Right atrium auricular region (tissue), 2 donors: ENCODE measurements at regions not wholly inside any gene's neighbourhood (a gene's known extent, or its start where the extent isn't known, plus 50 kb on each side); places are given as distances from the start of the nearest gene placed in this dataset.
"Not testable (repeated sequence)": the region's sequence is repeated elsewhere in the genome, so short reads cannot be mapped to it uniquely, and the experiment has no call there.

ENCODE experiments used
- DNase-seq: peaks from one replicate; pipeline ENCODE4 v3.0.0-alpha.2; 2019; ENCODE audit warnings: low spot score
- H3K27ac ChIP-seq, 2 donors: fragments of 200-600 bp; sonication (generic); 1 replicate in 1 of 2; 2 replicates in 1 of 2; pipeline ENCODE4 v1.5.1; 2016 to 2019
- H3K27me3 ChIP-seq, 2 donors: fragments of 200-600 bp; sonication (generic); one replicate each; pipeline versions ENCODE4 v1.5.1 to v1.6.0; 2017 to 2019
- H3K36me3 ChIP-seq: fragments of 200-600 bp; sonication (generic); one replicate; pipeline ENCODE4 v1.5.1; 2016
- H3K4me1 ChIP-seq, 2 donors: fragments of 200-600 bp; sonication (generic); one replicate each; pipeline versions ENCODE4 v1.5.1 to v1.6.0; 2017 to 2019
- H3K4me3 ChIP-seq, 2 donors: fragments of 200-600 bp; sonication (generic); 1 replicate in 1 of 2; 2 replicates in 1 of 2; pipeline ENCODE4 v1.5.1; 2017 to 2019; ENCODE audit warnings: mild to moderate bottlenecking in 1 of 2, moderate library complexity in 1 of 2
- H3K9me3 ChIP-seq, 2 donors: fragments of 200-600 bp; sonication (generic); one replicate each; pipeline ENCODE4 v1.5.1; 2019
- TF ChIP-seq, protein P1 (sequence below), 2 donors: fragments of 200-600 bp; sonication (generic); IDR thresholded peaks; one replicate each; pipeline ENCODE4 v1.5.1; 2019; ENCODE audit warnings: antibody characterized with exemption in 2 of 2

DNA sequence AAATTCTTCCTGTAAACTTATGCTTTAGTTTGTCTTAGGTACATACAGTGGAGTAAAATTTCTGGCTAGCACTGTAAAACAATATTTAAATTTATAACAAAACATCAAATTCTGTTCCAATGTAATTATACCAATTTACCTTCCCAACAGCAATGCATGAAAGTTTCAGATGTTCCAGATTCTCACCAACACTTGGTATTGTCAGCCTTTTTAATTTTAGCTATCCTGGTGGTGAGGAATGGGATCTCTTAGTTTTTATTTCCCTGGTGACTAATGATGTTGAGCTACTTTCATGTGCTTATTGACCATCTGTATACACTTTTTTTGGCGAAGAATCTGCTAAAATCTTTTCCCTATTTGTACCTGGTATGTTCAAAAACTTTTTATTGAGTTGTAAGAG, 76.1 kb upstream of the PHACTR1 start:
- H3K27me3 ChIP-seq = no peaks in the 10 kb centered on the region
- DNase-seq = no peak
- TF ChIP-seq, protein P1, sequence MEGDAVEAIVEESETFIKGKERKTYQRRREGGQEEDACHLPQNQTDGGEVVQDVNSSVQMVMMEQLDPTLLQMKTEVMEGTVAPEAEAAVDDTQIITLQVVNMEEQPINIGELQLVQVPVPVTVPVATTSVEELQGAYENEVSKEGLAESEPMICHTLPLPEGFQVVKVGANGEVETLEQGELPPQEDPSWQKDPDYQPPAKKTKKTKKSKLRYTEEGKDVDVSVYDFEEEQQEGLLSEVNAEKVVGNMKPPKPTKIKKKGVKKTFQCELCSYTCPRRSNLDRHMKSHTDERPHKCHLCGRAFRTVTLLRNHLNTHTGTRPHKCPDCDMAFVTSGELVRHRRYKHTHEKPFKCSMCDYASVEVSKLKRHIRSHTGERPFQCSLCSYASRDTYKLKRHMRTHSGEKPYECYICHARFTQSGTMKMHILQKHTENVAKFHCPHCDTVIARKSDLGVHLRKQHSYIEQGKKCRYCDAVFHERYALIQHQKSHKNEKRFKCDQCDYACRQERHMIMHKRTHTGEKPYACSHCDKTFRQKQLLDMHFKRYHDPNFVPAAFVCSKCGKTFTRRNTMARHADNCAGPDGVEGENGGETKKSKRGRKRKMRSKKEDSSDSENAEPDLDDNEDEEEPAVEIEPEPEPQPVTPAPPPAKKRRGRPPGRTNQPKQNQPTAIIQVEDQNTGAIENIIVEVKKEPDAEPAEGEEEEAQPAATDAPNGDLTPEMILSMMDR (IDR thresholded peaks at IDR 0.05) = no peak
- peaks cover 0 to 4% of the 10 kb centered on the region in 2 donors for H3K4me1 ChIP-seq
- H3K36me3 ChIP-seq = no peaks in the 10 kb centered on the region
- H3K27ac ChIP-seq = no peak overlapping the region
- H3K9me3 ChIP-seq = peaks cover 0 to 8% of the 10 kb centered on the region in 2 donors
- H3K4me3 ChIP-seq = no peak overlapping the region

DNA sequence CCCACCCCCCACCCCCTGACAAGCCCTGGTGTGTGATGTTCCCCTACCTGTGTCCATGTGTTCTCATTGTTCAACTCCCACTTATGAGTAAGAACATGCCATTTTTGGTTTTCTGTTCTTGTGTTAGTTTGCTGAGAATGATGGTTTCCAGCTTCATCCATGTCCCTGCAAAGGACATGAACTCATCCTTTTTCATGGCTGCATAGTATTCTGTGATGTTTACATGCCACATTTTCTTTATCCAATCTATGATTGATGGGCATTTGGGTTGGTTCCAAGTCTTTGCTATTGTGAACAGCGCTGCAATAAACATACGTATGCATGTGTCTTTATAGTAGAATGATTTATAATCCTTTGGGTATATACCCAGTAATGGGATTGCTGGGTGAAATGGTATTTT, 74.8 kb upstream of the PHACTR1 start:
- not testable (repeated sequence) for H3K27me3 ChIP-seq, H3K4me1 ChIP-seq

DNA sequence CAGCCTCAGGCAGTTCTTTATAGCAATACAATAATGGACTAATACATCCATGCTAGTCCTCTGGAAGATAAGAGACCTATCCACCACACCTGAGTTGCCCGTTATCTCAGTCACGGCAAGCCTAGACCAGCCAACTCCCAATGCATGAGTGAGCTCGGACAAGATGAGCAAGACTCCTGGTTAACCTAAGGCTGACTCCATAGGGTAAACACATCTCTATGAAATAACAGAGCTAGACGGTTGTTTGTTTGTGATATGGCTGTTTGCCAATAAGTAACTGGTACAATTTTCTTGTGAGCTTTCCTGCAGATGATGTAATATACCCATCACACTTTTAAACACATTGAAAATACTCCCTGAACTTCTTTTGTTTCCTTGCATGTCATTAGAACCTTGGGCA, 70.6 kb upstream of the PHACTR1 start:
- H3K4me3 ChIP-seq = no peak overlapping the region

More for the DNA sequence above, 74.8 kb upstream of the PHACTR1 start:
- not testable (repeated sequence) for H3K36me3 ChIP-seq, H3K27ac ChIP-seq, H3K9me3 ChIP-seq, DNase-seq, H3K4me3 ChIP-seq

DNA sequence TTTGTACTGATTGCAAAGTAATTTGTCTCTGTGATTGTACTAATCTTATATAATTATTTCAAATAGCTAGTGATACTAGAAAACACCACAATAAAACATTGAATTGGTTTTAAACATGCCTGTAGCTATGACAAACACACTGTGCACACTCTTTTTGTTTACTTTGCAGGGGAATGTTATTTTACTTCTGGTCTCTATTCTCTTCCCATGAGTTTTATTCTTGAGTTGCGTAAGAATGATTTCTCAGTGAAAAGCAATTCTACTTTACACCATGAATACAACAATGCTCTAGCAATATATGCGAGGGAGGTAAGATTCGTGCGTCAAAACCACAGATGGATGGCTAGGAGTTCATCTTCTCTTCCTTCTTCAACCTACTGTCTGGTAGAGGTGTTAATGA, 68.4 kb upstream of the PHACTR1 start:
- Histone ChIP-seq H3K4me1 (no peaks in the 10 kb centered on the region), H3K27me3 (no peaks in the 10 kb centered on the region), H3K27ac (no peak overlapping the region), H3K36me3 (no peaks in the 10 kb centered on the region), H3K4me3 (no peak overlapping the region), H3K9me3 (peaks cover 0 to 8% of the 10 kb centered on the region in 2 donors)
- DNase-seq = no peak
- TF ChIP-seq, protein P1 (IDR thresholded peaks at IDR 0.05) = no peak

More for the DNA sequence above, 70.6 kb upstream of the PHACTR1 start:
- H3K27ac ChIP-seq = no peak overlapping the region
- H3K9me3 ChIP-seq = peaks cover 0 to 8% of the 10 kb centered on the region in 2 donors
- H3K27me3 ChIP-seq = no peaks in the 10 kb centered on the region
- TF ChIP-seq, protein P1 (IDR thresholded peaks at IDR 0.05) = no peak
- H3K36me3 ChIP-seq = no peaks in the 10 kb centered on the region
- DNase-seq = no peak
- H3K4me1 ChIP-seq = no peaks in the 10 kb centered on the region

DNA sequence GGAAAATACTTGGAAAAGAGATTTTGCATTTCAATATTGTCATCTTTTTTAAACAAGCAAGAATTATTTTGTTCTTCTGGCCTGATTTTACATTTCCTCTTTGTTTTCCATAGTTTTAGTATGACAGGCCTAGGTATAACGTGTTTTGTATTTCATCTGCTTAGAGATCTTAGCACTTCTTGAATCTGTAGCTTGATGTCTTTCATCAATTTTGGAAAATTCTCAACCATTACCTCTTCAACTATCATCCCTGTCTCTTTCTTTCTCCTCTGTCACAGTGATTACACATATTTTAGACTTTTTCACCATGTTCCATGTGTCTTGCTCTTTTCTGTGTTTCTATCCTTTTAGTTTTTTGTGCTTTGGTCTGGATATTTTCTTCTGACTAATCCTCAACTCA, 67.2 kb upstream of the PHACTR1 start:
- Histone ChIP-seq H3K27ac (no peak overlapping the region), H3K4me3 (no peak overlapping the region), H3K27me3 (no peaks in the 10 kb centered on the region), H3K36me3 (no peaks in the 10 kb centered on the region), H3K4me1 (no peaks in the 10 kb centered on the region), H3K9me3 (peaks cover 0 to 8% of the 10 kb centered on the region in 2 donors)
- TF ChIP-seq, protein P1 (IDR thresholded peaks at IDR 0.05) = no peak
- DNase-seq = no peak

DNA sequence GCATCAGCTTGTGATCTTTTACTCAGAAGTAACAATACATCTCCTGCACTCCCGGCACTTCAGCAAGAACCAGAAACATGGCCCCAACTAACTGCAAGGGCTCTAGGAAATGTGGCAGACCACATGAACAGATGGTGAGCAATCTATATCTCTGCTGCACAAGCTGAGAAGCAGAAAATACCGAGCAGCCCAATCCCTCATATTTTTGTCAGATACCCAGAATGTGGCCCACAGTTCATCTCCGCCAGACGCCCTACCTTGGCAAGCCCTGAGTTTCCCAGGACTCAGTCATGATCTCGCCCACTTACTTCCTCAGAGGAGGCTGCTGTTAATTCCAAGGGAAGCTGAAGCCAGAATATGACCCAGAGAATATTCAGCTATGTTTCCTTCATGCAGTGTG, 63.1 kb upstream of the PHACTR1 start:
- no peak for DNase-seq
- H3K36me3 ChIP-seq = no peaks in the 10 kb centered on the region
- no peak overlapping the region for H3K27ac ChIP-seq
- peaks cover 0 to 8% of the 10 kb centered on the region in 2 donors for H3K9me3 ChIP-seq
- no peaks in the 10 kb centered on the region for H3K27me3 ChIP-seq
- no peaks in the 10 kb centered on the region for H3K4me1 ChIP-seq
- no peak overlapping the region for H3K4me3 ChIP-seq
- TF ChIP-seq, protein P1 (IDR thresholded peaks at IDR 0.05) = no peak
